ENCODE measurements at regions not wholly inside any gene's neighbourhood (a gene's known extent, or its start where the extent isn't known, plus 50 kb on each side); places are given as distances from the start of the nearest gene placed in this dataset.

DNA sequence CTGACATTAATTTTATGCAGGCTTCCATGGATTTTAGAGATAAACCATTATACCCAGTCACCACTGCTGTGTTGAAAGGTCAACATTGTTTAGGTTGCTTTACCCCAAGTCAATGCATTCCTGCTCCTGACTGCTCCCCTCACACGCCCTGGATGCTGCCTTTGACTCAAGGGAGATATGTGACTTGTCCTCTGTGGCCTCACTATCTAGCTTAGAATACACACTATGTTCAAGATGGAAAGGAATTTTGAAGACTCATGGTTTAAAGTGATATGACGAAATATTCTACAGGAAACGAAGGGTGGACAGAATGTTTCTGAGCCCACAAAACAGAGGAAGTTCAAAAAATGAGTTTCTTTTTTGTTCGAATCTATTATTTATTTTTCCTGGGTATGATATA, 170.4 kb upstream of the NR5A2 start:
- TF ChIP-seq SIN3A (IDR thresholded peaks at IDR 0.05; ENCODE audit: borderline replicate concordance, insufficient read depth, low read length) (no peak), TAF1 (IDR thresholded peaks at IDR 0.05; ENCODE audit: borderline replicate concordance, insufficient read depth, low read length) (no peak), FOXP2 (optimal IDR thresholded peaks at IDR 0.05; ENCODE audit: borderline replicate concordance, extremely low read depth, extremely low read length, insufficient read depth) (no peak), POLR2AphosphoS5 (IDR thresholded peaks at IDR 0.05; ENCODE audit: low read depth, low read length) (no peak)
- TF ChIP-seq, protein P1, sequence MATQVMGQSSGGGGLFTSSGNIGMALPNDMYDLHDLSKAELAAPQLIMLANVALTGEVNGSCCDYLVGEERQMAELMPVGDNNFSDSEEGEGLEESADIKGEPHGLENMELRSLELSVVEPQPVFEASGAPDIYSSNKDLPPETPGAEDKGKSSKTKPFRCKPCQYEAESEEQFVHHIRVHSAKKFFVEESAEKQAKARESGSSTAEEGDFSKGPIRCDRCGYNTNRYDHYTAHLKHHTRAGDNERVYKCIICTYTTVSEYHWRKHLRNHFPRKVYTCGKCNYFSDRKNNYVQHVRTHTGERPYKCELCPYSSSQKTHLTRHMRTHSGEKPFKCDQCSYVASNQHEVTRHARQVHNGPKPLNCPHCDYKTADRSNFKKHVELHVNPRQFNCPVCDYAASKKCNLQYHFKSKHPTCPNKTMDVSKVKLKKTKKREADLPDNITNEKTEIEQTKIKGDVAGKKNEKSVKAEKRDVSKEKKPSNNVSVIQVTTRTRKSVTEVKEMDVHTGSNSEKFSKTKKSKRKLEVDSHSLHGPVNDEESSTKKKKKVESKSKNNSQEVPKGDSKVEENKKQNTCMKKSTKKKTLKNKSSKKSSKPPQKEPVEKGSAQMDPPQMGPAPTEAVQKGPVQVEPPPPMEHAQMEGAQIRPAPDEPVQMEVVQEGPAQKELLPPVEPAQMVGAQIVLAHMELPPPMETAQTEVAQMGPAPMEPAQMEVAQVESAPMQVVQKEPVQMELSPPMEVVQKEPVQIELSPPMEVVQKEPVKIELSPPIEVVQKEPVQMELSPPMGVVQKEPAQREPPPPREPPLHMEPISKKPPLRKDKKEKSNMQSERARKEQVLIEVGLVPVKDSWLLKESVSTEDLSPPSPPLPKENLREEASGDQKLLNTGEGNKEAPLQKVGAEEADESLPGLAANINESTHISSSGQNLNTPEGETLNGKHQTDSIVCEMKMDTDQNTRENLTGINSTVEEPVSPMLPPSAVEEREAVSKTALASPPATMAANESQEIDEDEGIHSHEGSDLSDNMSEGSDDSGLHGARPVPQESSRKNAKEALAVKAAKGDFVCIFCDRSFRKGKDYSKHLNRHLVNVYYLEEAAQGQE (IDR thresholded peaks at IDR 0.05; ENCODE audit: insufficient read depth in 1 of 2, low read depth in 2 of 2, low read length in 2 of 2): no peak

DNA sequence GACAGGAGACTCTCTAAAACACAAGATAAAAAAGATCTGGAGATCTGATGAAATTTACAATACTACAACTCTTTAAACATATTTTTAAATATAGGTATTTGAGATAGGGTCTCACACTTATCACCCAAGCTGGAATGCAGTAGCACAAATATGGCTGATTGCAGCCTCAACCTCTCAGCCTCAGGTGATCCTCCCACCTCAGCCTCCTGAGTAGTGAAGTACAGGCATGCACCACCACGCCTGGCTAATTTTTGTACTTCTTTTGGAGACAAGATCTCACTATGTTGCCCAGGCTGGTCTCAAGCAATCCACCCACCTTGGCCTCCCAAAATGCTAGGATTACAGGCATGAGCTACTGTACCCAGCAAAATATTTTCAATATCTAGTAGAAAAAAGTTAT, 170.0 kb upstream of the NR5A2 start:
- TF ChIP-seq POLR2AphosphoS5 (IDR thresholded peaks at IDR 0.05; ENCODE audit: low read depth, low read length) (no peak), TAF1 (IDR thresholded peaks at IDR 0.05; ENCODE audit: borderline replicate concordance, insufficient read depth, low read length) (no peak), FOXP2 (optimal IDR thresholded peaks at IDR 0.05; ENCODE audit: borderline replicate concordance, extremely low read depth, extremely low read length, insufficient read depth) (no peak), SIN3A (IDR thresholded peaks at IDR 0.05; ENCODE audit: borderline replicate concordance, insufficient read depth, low read length) (no peak)
- TF ChIP-seq, protein P1 (IDR thresholded peaks at IDR 0.05; ENCODE audit: insufficient read depth in 1 of 2, low read depth in 2 of 2, low read length in 2 of 2): no peak

DNA sequence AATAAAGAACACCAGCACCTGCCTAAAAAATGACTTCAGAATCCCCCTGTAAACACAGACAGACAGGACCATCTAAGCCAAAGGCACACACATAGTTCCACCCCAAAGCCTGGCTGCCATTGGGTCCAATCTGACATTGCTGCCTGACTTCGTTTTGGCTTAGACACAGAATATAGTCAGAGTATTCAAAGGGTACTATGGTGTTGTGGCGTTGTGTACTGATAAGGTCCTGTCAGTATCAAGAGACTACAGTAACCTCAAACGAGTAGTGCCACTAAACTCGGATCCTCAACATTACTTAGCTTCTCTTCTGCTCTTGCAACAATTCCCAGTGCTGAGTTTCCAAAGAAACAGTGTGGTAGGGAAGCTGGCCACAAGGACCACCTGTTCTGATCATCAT, 169.3 kb upstream of the NR5A2 start:
- TF ChIP-seq TAF1 (IDR thresholded peaks at IDR 0.05; ENCODE audit: borderline replicate concordance, insufficient read depth, low read length) (no peak), POLR2AphosphoS5 (IDR thresholded peaks at IDR 0.05; ENCODE audit: low read depth, low read length) (no peak), FOXP2 (optimal IDR thresholded peaks at IDR 0.05; ENCODE audit: borderline replicate concordance, extremely low read depth, extremely low read length, insufficient read depth) (no peak), SIN3A (IDR thresholded peaks at IDR 0.05; ENCODE audit: borderline replicate concordance, insufficient read depth, low read length) (no peak)
- TF ChIP-seq, protein P1 (IDR thresholded peaks at IDR 0.05; ENCODE audit: insufficient read depth in 1 of 2, low read depth in 2 of 2, low read length in 2 of 2): no peak

DNA sequence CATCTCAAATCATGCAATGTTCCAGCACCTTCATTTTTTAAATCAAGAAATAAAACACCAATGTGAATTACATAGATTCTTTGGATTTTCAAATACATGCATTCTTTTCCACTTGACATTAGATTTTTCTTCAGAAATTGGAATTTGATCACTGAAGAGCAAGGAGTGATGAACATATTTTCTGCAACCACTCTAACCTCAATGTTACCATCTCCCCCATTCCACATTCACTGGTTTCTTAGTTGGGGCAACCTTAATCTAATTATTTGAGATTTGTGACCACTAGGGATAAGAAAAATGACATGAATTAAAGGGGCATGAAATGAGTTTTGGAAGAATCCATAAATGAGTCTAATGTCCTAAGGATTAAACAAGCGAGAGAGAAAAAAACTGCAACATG, 168.7 kb upstream of the NR5A2 start:
- TF ChIP-seq SIN3A (IDR thresholded peaks at IDR 0.05; ENCODE audit: borderline replicate concordance, insufficient read depth, low read length): no peak
- no peak for TF ChIP-seq FOXP2 (optimal IDR thresholded peaks at IDR 0.05; ENCODE audit: borderline replicate concordance, extremely low read depth, extremely low read length, insufficient read depth)
- no peak for TF ChIP-seq POLR2AphosphoS5 (IDR thresholded peaks at IDR 0.05; ENCODE audit: low read depth, low read length)
- TF ChIP-seq, protein P1 (IDR thresholded peaks at IDR 0.05; ENCODE audit: insufficient read depth in 1 of 2, low read depth in 2 of 2, low read length in 2 of 2): no peak
- no peak for TF ChIP-seq TAF1 (IDR thresholded peaks at IDR 0.05; ENCODE audit: borderline replicate concordance, insufficient read depth, low read length)

DNA sequence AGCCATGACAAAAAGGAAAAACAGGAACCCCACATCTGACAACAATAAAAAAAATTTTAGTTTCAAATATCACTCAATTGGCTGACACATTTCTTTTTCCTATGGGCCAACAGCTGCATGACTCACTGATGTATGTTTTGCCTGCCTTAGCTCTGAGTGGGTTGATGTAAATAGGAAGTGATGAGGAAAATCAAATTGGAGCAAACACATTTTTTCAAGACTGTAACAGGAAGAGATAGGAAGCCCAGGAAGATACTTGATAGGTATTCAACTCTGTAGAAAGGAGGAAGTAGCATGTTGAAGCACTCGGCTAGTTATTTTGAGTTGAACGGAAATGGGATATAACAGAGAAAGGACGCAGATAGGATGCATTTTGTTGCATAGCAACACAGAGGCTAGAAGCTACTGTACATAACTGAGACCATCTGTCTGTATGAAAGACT, 168.0 kb upstream of the NR5A2 start:
- TF ChIP-seq SIN3A (IDR thresholded peaks at IDR 0.05; ENCODE audit: borderline replicate concordance, insufficient read depth, low read length): no peak
- no peak for TF ChIP-seq TAF1 (IDR thresholded peaks at IDR 0.05; ENCODE audit: borderline replicate concordance, insufficient read depth, low read length)
- TF ChIP-seq POLR2AphosphoS5 (IDR thresholded peaks at IDR 0.05; ENCODE audit: low read depth, low read length): no peak
- TF ChIP-seq FOXP2 (optimal IDR thresholded peaks at IDR 0.05; ENCODE audit: borderline replicate concordance, extremely low read depth, extremely low read length, insufficient read depth): no peak
- TF ChIP-seq, protein P1 (IDR thresholded peaks at IDR 0.05; ENCODE audit: insufficient read depth in 1 of 2, low read depth in 2 of 2, low read length in 2 of 2): no peak

Measured in PFSK-1 (cell line).